Calu3 (cell line): ENCODE measurements at regions not wholly inside any gene's neighbourhood (a gene's known extent, or its start where the extent isn't known, plus 50 kb on each side); places are given as distances from the start of the nearest gene placed in this dataset.

Experiments
- BruUV-seq: library from RNA; stranded (reverse); fragments of 400-500 nt; replicated peaks from 2 replicates; lab custom pipeline; 2021; lab: Mats Ljungman, UMichigan
- CTCF ChIA-PET: fragments of 300-600 bp; sonication (Branson Sonifier 250); formaldehyde crosslinking; loops from one replicate; lab custom pipeline; 2022; ENCODE audit warnings: antibody characterized with exemption; lab: Charles Lee
- DNase-seq: peaks from one replicate; pipeline ENCODE4 v3.0.0; 2022
- H3K27ac Mint-ChIP-seq: one replicate; pipeline ENCODE4 v1.8.0; 2022; ENCODE audit warnings: mixed read lengths; ENCODE audit not compliant: unreplicated experiment
- H3K27me3 Mint-ChIP-seq: one replicate; pipeline ENCODE4 v1.8.0; 2022; ENCODE audit warnings: mixed read lengths; ENCODE audit not compliant: unreplicated experiment
- H3K36me3 Mint-ChIP-seq: one replicate; pipeline ENCODE4 v1.8.0; 2022; ENCODE audit warnings: mild to moderate bottlenecking, moderate library complexity, mixed read lengths; ENCODE audit not compliant: insufficient read depth, unreplicated experiment
- H3K4me1 Mint-ChIP-seq: one replicate; pipeline ENCODE4 v1.8.0; 2022; ENCODE audit warnings: mild to moderate bottlenecking, low read depth, mixed read lengths; ENCODE audit not compliant: unreplicated experiment
- H3K4me3 Mint-ChIP-seq: one replicate; pipeline ENCODE4 v1.8.0; 2022; ENCODE audit warnings: mild to moderate bottlenecking, low read depth, moderate library complexity, mixed read lengths; ENCODE audit not compliant: unreplicated experiment
- H3K9me3 Mint-ChIP-seq: one replicate; pipeline ENCODE4 v1.8.0; 2022; ENCODE audit warnings: low read depth, mixed read lengths; ENCODE audit not compliant: unreplicated experiment
- intact Hi-C: fragments of 100-400 bp; cut with micrococcal nuclease; formaldehyde crosslinking; loops from one replicate; pipeline ENCODE4 v1.10.0; 2022; ENCODE audit not compliant: unreplicated experiment
- TF ChIP-seq, protein P1 (sequence below): fragments of 200-600 bp; IDR thresholded peaks from one replicate; pipeline ENCODE4 v1.8.0; 2022; ENCODE audit warnings: antibody characterized with exemption; ENCODE audit not compliant: unreplicated experiment

DNA sequence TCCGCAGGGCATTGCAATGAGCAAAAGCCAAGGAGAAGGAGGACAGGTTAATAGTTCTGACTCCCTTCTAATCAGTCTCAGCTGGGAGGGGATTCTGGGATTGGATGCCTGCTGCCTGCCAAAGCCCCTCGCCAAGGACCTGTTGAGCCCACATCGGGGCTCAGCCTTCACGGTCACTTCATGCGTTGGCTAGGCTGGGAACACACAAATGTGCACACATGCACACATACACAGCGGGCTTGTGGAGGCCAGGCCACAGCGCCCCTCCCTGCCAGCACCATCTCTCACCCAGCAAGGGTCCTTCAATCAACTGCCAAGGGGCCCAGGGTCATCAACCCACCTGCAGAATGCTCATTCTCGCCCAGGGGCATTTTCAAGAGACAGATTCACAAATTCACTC is 113.9 kb downstream of the C5orf15 start:
- no peak for DNase-seq
- intact Hi-C loops, result no loop called here
- BruUV-seq, result no TSS peak
- Mint-ChIP-seq H3K36me3 (no peaks in the 10 kb centered on the region), H3K9me3 (no peaks in the 10 kb centered on the region), H3K4me1 (no peaks in the 10 kb centered on the region), H3K4me3 (no peak overlapping the region), H3K27ac (no peak overlapping the region), H3K27me3 (peaks cover 76% of the 10 kb centered on the region)
- CTCF ChIA-PET, result no interaction called here
- TF ChIP-seq, protein P1, sequence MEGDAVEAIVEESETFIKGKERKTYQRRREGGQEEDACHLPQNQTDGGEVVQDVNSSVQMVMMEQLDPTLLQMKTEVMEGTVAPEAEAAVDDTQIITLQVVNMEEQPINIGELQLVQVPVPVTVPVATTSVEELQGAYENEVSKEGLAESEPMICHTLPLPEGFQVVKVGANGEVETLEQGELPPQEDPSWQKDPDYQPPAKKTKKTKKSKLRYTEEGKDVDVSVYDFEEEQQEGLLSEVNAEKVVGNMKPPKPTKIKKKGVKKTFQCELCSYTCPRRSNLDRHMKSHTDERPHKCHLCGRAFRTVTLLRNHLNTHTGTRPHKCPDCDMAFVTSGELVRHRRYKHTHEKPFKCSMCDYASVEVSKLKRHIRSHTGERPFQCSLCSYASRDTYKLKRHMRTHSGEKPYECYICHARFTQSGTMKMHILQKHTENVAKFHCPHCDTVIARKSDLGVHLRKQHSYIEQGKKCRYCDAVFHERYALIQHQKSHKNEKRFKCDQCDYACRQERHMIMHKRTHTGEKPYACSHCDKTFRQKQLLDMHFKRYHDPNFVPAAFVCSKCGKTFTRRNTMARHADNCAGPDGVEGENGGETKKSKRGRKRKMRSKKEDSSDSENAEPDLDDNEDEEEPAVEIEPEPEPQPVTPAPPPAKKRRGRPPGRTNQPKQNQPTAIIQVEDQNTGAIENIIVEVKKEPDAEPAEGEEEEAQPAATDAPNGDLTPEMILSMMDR, result no peak

DNA sequence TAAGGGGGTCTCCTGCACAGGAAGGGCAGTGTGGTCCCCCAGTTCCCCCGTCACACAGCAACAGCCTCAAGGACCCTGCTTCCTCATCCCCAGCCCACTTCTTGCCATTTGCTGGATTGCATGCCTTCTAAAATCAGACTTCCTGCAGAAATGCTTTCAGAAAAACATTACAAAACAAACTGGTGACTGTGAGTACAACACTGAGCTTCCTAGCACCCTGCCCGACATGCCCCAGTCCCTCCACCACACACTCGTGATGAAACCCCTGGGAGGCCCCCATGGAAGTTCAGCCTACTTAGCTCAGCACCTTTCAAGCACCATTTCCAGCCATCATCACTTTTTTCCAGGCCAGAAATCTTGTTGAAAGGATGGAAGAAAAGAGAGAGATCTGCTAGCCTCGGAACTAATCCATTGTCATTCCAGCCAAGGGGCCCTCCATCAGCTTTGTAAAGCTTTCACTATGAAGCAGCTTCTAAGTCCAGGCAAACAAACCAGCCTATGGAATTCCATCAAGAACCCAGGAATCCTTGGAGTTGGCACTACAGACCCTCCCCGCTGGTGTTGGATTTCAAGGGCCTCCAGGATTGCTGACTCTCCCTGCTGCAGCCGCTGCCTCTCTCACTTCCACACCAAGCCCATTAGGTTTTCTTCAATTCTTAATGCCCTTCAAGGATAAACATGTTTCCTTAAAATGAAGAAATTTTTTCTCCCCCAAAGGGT is 114.6 kb downstream of the C5orf15 start:
- Mint-ChIP-seq H3K4me3 (no peak overlapping the region), H3K9me3 (no peaks in the 10 kb centered on the region), H3K4me1 (no peaks in the 10 kb centered on the region), H3K36me3 (no peaks in the 10 kb centered on the region), H3K27me3 (peaks cover 83% of the 10 kb centered on the region), H3K27ac (no peak overlapping the region)
- TF ChIP-seq, protein P1, result no peak
- BruUV-seq, result no TSS peak
- CTCF ChIA-PET, result no interaction called here
- DNase-seq, result no peak
- intact Hi-C loops, result no loop called here

DNA sequence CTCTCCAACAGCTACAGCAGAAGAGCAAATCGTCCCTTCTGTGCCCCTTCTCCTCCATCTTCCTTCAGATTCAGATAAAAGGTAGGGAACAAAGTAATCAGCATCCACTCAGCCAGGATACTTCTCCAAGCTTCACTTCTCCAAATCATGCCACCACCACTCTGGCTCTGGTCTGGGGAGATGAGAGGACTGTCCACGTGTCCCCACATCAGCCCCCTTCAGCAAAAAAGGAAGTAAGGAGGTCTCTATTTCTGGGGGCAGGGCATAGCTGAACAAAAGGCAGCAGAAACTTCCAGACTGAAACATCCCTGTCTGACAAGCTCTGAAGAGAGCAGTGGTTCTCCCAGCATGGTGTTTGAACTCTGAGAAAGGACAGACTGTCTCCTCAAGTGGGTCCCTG is 116.9 kb downstream of the C5orf15 start:
- intact Hi-C loops, result no loop called here
- CTCF ChIA-PET, result no interaction called here
- Mint-ChIP-seq H3K4me1 (no peaks in the 10 kb centered on the region), H3K9me3 (no peaks in the 10 kb centered on the region), H3K27ac (no peak overlapping the region), H3K36me3 (no peaks in the 10 kb centered on the region), H3K27me3 (peaks cover 99% of the 10 kb centered on the region), H3K4me3 (no peak overlapping the region)
- TF ChIP-seq, protein P1, result no peak
- BruUV-seq, result no TSS peak
- DNase-seq, result no peak

DNA sequence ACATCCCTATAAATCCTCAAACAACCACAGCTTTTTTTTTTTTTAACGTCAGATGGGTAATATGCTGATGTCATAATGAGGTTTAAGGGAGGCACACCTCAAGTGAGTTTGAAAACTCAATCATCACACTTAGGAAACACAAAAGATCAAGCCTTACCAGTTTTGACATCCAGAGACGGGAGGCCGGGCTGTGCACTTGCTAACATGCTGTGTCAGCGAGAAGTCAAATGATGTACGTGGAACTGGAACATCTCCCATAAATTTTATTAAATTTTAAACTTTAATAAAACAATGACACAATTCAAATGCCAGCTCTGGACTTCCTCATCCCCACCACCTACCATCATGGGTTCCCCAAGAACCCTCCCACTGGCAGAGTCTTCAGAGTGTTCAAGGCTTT is 117.6 kb downstream of the C5orf15 start:
- Mint-ChIP-seq H3K4me3 (no peak overlapping the region), H3K9me3 (no peaks in the 10 kb centered on the region), H3K27ac (no peak overlapping the region), H3K27me3 (peaks cover 94% of the 10 kb centered on the region), H3K4me1 (no peaks in the 10 kb centered on the region), H3K36me3 (no peaks in the 10 kb centered on the region)
- CTCF ChIA-PET, result no interaction called here
- no peak for DNase-seq
- no TSS peak for BruUV-seq
- TF ChIP-seq, protein P1, result no peak
- intact Hi-C loops, result no loop called here
